Frontal cortex (tissue), 3 donors: ENCODE measurements at regions not wholly inside any gene's neighbourhood (a gene's known extent, or its start where the extent isn't known, plus 50 kb on each side); places are given as distances from the start of the nearest gene placed in this dataset.
"Not testable (repeated sequence)": the region's sequence is repeated elsewhere in the genome, so short reads cannot be mapped to it uniquely, and the experiment has no call there.

Source experiments
- DNase-seq, 2 donors: peaks; one replicate each; pipeline ENCODE4 v3.0.0; 2012; ENCODE audit warnings: low spot score in 2 of 2
- FAIRE-seq: peaks from 2 replicates; lab custom pipeline; 2012; peaks lifted over from hg19 to GRCh38; lab: Jason Lieb, UNC
- donor health status: control.
- donor health status: control.
- donor health status: control.

DNA sequence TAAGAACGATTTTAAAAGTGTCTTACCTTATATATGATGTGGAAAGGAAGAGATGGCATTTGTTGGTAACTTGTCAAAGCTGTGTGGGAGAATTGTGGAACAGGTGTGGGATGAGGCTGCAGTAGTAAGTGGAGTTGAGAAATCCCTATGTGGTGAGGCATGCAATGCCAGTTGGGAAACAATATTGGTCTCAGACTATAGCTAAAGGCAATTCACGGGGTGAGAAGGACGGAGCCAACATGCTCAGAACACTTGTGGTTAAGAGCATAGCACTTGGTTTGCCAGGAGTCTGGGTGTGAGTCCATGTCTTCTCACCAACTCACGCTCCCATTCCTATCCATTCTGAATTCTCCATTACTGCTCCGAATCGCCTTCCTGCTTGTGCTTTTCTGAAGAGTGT is 615.6 kb upstream of the ADAMTS9 start:
- FAIRE-seq (no peak), DNase-seq (no peak)

- no peak for DNase-seq
- no peak for FAIRE-seq
These were observed 603.8 kb upstream of the ADAMTS9 start for GRCh38 chr3:65291448-65292125.

- no peak for DNase-seq
- no peak for FAIRE-seq
These were observed 601.0 kb upstream of the ADAMTS9 start for GRCh38 chr3:65288776-65289175.

- FAIRE-seq (no peak), DNase-seq (no peak)
These were observed 598.2 kb upstream of the ADAMTS9 start for GRCh38 chr3:65285956-65286355.

DNA sequence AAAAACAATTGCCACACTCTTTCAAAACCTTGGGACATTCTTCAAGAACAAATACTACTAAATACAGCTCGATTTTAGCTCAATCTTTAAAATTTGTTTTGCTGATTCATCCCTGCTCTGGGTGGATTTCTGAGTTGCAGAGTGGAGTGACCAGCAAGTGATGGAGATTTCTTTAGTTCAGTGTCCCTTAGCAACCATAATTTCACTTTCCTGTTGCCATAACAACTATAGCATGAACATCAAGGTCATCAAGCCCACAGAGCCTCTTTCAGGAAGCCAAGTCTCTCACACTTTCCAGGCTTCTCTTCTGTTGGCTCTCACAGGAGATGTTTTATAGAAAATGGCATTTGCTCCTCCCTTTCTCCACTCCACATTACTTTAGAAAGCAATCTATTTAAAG is 597.2 kb upstream of the ADAMTS9 start:
- FAIRE-seq: no peak

GRCh38 chr3:65284546-65284945 is 596.7 kb upstream of the ADAMTS9 start:
- FAIRE-seq (no peak), DNase-seq (no peak)

More for the DNA sequence above, 597.2 kb upstream of the ADAMTS9 start:
- DNase-seq: no peak

DNA sequence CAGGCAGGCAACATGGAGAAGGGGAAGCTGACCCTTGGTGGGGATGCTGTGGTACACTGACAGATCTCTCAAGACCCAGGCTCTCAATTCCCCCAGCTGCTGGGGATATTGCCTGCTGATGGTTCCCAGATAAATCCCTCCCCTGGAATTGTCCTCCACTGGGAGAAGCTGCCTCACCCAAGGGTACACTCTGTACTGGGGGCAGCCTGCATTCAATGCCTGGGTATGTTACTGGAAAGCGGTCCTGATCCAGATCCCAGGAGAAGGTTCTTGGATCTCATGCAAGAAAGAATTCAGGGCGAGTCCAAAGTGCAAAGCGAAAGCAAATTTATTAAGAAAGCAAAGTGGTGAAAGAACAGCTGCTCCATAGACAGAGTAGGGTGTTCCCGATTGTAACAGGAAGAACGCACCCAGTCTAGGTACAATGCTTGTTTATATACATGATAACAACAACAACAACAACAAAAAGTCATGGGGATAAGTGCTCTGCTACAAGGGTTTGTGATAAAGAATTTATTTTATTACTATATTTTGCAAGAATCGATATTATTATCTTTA is 591.5 kb upstream of the ADAMTS9 start:
- DNase-seq (no peak), FAIRE-seq (no peak)

DNA sequence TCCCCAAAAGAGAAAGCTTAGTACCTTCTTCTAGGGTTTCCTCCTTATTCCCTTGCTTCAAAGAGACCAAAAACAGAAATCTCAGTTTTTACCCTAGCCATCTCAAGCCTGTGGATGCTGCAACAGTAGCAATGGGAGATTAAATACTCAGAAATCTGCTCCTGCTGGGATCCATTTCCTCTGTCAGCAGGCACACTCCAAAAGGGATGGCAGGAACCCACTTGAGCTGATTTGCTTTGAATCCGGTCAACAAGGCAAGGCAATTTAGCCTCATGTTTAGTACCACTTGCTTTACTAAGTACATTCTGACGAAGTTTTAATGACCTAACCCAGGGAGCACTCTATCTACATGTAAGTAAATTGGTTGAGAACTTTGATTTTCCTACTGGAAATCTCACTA is 590.0 kb upstream of the ADAMTS9 start:
- DNase-seq (no peak), FAIRE-seq (no peak)

DNA sequence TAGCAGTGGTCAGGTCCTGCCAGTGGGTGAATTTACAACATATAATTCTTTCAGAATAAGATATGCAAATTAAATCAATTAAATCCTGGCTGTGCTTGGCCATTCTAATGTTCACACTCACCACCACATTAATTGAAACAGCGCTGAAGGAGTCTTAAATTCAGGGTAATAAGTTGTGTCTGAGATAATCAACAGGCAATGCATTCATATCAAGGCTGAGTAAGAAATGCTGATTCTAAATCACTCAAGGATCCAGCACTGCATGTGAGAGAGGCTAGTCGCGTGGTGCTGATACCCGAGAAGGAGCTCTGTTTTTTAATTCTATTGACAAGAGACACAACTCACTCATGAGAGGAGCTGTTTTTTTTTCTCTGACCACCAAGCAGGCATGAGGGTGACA is 588.8 kb upstream of the ADAMTS9 start:
- DNase-seq (no peak), FAIRE-seq (no peak)

DNA sequence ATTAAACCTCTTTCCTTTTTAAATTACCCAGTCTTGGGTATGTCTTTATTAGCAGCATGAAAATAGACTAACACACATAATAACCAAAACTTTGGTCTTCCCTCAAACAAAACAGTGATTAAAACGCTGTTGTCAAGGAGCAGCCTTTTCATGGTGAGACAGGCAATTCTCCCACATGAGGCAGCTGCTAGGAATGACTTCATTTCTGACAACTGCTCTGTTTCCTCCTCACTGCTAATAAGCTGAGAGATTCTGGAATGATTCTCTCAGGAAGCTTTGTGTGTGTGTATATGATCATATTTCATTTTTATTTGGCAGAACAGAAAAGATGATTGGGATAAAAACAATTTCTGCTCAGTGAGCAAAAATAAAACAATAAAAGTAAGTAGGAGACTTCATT is 580.6 kb upstream of the ADAMTS9 start:
- FAIRE-seq (no peak), DNase-seq (no peak)

DNA sequence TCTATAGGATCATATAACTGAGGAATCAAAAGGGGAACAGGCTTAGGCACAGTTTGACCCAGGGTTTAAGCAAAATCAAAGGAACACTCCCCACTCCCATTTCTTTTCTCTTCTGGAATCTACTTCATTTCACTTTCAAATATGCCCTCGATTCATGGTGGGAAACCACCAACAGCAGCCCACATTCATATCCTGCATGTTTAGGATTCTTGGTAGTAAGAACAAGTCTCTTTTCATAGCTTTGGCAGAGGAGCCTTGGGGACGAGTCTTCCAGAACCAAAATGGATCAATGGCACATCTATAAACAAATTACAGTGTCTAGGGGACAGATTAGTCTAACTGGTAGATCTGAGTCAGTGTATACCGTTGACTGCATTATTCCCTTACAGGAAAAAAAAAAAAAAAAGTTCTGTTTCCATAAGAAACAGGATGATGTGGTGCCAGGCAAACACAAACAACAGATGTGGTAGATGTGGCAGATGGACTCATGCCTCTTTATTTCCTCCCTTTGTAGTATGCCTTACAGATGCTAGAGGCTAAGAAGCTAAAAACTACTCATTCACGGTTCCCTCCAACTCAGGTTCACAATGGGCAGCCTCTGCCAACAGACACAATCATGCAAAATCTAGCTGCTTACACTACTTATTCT is 578.3 kb upstream of the ADAMTS9 start:
- DNase-seq: no peak
- no peak for FAIRE-seq

DNA sequence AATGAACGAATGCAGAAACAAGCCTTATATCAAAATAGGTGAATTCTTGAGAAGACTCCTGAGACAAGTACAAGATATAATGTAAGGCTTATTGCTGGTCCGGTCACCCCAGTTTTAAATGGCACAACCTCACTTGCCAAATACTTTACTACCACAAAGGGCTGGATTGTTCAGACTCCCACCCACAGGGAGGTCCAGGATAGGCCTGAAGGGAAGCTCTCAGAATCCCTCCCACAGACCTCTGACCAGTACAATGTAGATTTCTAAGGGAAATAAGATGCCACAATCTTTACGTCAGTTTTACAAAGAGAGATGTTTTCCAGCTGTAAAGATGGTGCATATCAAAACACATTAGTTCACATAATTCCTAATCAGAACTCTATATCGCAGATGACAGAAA is 577.7 kb upstream of the ADAMTS9 start:
- DNase-seq (no peak), FAIRE-seq (no peak)

- FAIRE-seq (no peak), DNase-seq (no peak)
These were observed 574.7 kb upstream of the ADAMTS9 start for GRCh38 chr3:65262548-65262947.

GRCh38 chr3:65259946-65260345 is 572.1 kb upstream of the ADAMTS9 start:
- FAIRE-seq: no peak
- DNase-seq: no peak

GRCh38 chr3:65252914-65253313 is 565.1 kb upstream of the ADAMTS9 start:
- DNase-seq, FAIRE-seq: not testable (repeated sequence)

GRCh38 chr3:65252266-65252665 is 564.5 kb upstream of the ADAMTS9 start:
- DNase-seq (no peak), FAIRE-seq (no peak)

- DNase-seq: no peak
- FAIRE-seq: no peak
These were observed 563.6 kb upstream of the ADAMTS9 start for GRCh38 chr3:65251375-65251774.

DNA sequence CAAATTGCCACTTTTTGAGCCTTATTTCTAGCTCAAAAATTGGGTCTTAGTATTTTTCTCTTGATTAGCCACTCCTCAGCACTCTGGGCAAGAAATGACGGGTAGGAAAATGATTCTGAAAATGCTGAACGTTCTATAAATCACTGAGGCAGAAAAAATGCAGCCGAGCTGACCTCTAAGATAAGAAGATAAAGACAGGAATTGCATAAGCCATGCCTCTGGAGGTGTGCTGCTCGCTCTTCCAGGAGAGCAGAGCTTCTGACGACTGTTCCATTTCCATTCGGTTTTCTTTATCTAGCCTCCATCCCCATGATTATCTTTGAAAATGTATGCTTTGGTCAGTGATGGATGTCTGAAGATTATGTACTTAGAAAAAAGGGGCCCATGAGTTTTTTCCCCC is 558.8 kb upstream of the ADAMTS9 start:
- no peak for DNase-seq
- FAIRE-seq: no peak

DNA sequence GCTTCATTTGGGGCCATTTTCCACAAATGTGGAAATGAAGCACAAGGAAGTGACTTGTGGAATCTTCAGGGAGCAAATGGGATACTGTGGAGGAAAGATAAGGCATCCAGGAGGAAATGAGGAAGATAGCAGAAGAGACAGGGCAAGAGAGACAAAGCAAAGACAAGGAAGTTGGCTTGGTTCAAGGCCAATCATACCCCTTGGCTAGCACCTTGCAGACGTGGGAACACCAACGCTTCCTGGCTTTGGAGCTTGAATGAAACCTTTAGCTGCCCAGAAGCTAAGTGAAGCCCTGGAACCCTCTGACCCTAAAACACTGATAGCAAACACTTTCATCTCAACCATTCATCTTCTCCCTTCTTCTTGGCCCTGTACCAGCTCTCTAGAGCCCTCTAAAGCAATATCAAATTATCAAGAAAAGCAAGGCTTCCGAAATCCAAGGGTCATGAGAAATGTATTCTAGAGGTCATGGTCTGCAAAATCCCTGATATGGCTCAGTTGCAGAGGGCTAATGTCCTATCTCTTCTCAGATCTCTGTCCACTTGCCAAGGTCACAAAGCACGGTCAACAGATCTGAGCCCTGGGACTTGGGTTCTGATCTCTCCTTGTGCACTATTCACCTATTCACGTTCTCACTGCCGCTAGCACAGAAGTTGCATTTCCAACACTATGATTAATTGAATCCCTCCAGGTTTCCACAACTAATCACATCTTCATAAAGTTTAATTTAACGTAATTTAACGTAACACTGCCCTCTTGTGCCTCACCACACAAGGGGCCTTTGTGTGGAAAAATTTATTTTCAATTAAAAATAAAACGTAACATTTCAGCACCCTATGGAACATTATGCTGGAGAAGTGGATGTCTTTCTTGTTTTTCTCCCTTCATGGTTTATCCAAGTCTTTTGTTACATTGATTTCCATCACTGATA is 557.6 kb upstream of the ADAMTS9 start:
- no peak for DNase-seq
- FAIRE-seq: no peak

DNA sequence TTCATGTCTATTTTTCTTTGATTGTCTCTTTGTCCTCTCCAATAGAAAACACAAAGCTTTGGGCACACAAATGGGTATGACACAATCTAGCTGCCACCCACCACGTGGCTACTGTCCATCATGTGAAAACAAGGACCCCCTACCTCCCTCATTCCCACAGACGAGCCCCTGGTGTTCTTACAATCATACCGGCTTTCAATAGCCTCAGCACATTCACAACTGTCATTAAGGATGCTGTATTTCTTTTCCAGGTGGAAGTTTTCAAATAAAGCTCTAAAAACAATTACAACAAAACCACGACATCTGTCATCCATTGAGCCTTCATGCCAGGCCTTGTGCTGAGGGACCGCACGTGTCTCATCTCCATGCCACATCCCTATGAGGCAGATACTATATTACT is 552.6 kb upstream of the ADAMTS9 start:
- FAIRE-seq: no peak
- no peak for DNase-seq

DNA sequence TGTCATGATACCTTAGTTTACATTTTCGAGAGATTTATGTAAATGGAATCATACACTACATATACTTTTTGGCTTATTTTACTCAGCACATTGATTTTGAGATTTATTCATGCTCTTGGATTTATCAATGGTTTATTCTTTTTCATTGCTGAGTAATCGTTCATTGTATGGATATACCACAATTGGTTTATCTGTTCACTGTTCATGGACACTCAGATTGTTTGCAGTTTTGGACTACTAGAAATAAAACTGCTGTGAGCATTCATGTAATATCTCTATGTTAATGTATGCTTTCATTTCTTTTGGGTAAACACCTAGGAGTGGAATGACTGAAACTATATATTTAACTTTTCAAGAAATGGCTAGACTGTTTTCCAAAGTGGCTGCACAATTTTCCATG is 550.9 kb upstream of the ADAMTS9 start:
- DNase-seq (no peak), FAIRE-seq (no peak)
